Body of pancreas (tissue), 4 donors: ENCODE measurements at regions not wholly inside any gene's neighbourhood (a gene's known extent, or its start where the extent isn't known, plus 50 kb on each side); places are given as distances from the start of the nearest gene placed in this dataset.

Experiments
- ATAC-seq: fragments of 150-250 bp; one replicate; pipeline ENCODE4 v1.9.1; 2016
- DNase-seq, 4 donors: peaks; one replicate each; pipeline ENCODE4 v3.0.0-alpha.2; 2019
- H3K27ac ChIP-seq, 4 donors: fragments of 200-600 bp; sonication (generic); 1 replicate in 3 of 4; 2 replicates in 1 of 4; pipeline versions ENCODE4 v1.5.1 to v1.6.1; 2016 to 2019; ENCODE audit warnings: mild to moderate bottlenecking in 1 of 4, mixed read lengths in 1 of 4, moderate library complexity in 1 of 4
- H3K27me3 ChIP-seq, 2 donors: fragments of 200-600 bp; sonication (generic); one replicate each; pipeline ENCODE4 v1.6.0; 2016; ENCODE audit warnings: mild to moderate bottlenecking in 1 of 2
- H3K36me3 ChIP-seq, 2 donors: fragments of 200-600 bp; sonication (generic); replicated peaks in 1 of 2; 2 replicates each; pipeline ENCODE4 v1.5.1; 2016; ENCODE audit warnings: low read depth in 2 of 2; ENCODE audit not compliant: insufficient read depth in 1 of 2
- H3K4me1 ChIP-seq: fragments of 200-600 bp; sonication (generic); one replicate; pipeline ENCODE4 v1.6.0; 2016
- H3K4me3 ChIP-seq, 2 donors: fragments of 200-600 bp; sonication (generic); 1 replicate in 1 of 2; 2 replicates in 1 of 2; pipeline ENCODE4 v1.5.1; 2016 to 2019
- H3K9me3 ChIP-seq, 3 donors: fragments of 200-600 bp; sonication (generic); 1 replicate in 2 of 3; 2 replicates in 1 of 3; pipeline ENCODE4 v1.5.1; 2016
- CTCF ChIP-seq, 7 experiments: fragments of 450-650 bp in 4 of 7; fragments of 200-600 bp in 3 of 7; sonication (generic) in 3 of 7; IDR thresholded peaks; one replicate each; pipeline ENCODE4 v1.5.1; 2016 to 2019; ENCODE audit warnings: antibody characterized with exemption in 7 of 7
- POLR2A ChIP-seq, 3 donors: fragments of 450-650 bp; IDR thresholded peaks; one replicate each; pipeline ENCODE4 v1.6.1; 2016; ENCODE audit warnings: antibody characterized with exemption in 3 of 3, mild to moderate bottlenecking in 2 of 3
- WGBS, 2 donors: methylation state at CpG; one replicate each; pipeline ENCODE4 v1.1.5; 2017; 5-methylcytosine and 5-hydroxymethylcytosine counted together
- intact Hi-C: fragments of 100-400 bp; cut with DNase I; formaldehyde crosslinking; loops from one replicate; pipeline ENCODE4 v1.15.1; 2023

- peak overlapping the region in 1 of 4 donors; percentile 62 for H3K27ac ChIP-seq
- DNase-seq (peak in 1 of 4 donors; percentile 7), ATAC-seq (no peak)
- no peak for TF ChIP-seq POLR2A (IDR thresholded peaks at IDR 0.05)
- TF ChIP-seq CTCF (IDR thresholded peaks at IDR 0.05): no peak
- no peaks in the 10 kb centered on the region for H3K9me3 ChIP-seq
- no peaks in the 10 kb centered on the region for H3K4me1 ChIP-seq
- H3K4me3 ChIP-seq: no peak overlapping the region
- no peaks in the 10 kb centered on the region for H3K27me3 ChIP-seq
- no peaks in the 10 kb centered on the region for H3K36me3 ChIP-seq
- WGBS, 2 donors: 77 to 79% methylated on average over 5 of the region's 5 CpGs
- intact Hi-C loops: no loop called here
Observed at GRCh38 chr21:35814858-35815619, 245.3 kb downstream of the SETD4 start.

GRCh38 chr21:35812679-35813078 lies 247.6 kb downstream of the SETD4 start:
- intact Hi-C loops: no loop called here
- H3K27me3 ChIP-seq: no peaks in the 10 kb centered on the region
- H3K36me3 ChIP-seq: no peaks in the 10 kb centered on the region
- TF ChIP-seq CTCF (IDR thresholded peaks at IDR 0.05): no peak
- TF ChIP-seq POLR2A (IDR thresholded peaks at IDR 0.05): no peak
- no peak for DNase-seq
- H3K4me1 ChIP-seq: no peaks in the 10 kb centered on the region
- H3K9me3 ChIP-seq: no peaks in the 10 kb centered on the region
- no peak overlapping the region for H3K4me3 ChIP-seq
- ATAC-seq: no peak
- H3K27ac ChIP-seq: no peak overlapping the region
- 82 to 93% methylated on average over 9 of the region's 9 CpGs for WGBS, 2 donors

- H3K27me3 ChIP-seq: no peaks in the 10 kb centered on the region
- no peak for TF ChIP-seq POLR2A (IDR thresholded peaks at IDR 0.05)
- no peak for TF ChIP-seq CTCF (IDR thresholded peaks at IDR 0.05)
- no peaks in the 10 kb centered on the region for H3K4me1 ChIP-seq
- ATAC-seq: no peak
- intact Hi-C loops: no loop called here
- no peak overlapping the region for H3K4me3 ChIP-seq
- H3K27ac ChIP-seq: no peak overlapping the region
- no peaks in the 10 kb centered on the region for H3K36me3 ChIP-seq
- 84 to 91% methylated on average over 10 of the region's 10 CpGs for WGBS, 2 donors
- DNase-seq: no peak
- H3K9me3 ChIP-seq: no peaks in the 10 kb centered on the region
Observed at GRCh38 chr21:35811191-35811806, 249.0 kb downstream of the SETD4 start.

- Histone ChIP-seq H3K9me3 (no peaks in the 10 kb centered on the region), H3K36me3 (no peaks in the 10 kb centered on the region), H3K4me3 (no peak overlapping the region), H3K4me1 (no peaks in the 10 kb centered on the region), H3K27me3 (no peaks in the 10 kb centered on the region), H3K27ac (no peak overlapping the region)
- DNase-seq: no peak
- intact Hi-C loops: no loop called here
- TF ChIP-seq CTCF (IDR thresholded peaks at IDR 0.05): no peak
- no peak for TF ChIP-seq POLR2A (IDR thresholded peaks at IDR 0.05)
- no peak for ATAC-seq
- WGBS, 2 donors: 81 to 86% methylated on average over 7 of the region's 7 CpGs
Observed at GRCh38 chr21:35810431-35810970, 249.8 kb downstream of the SETD4 start.
